H9 (cell line): ENCODE measurements at regions not wholly inside any gene's neighbourhood (a gene's known extent, or its start where the extent isn't known, plus 50 kb on each side); places are given as distances from the start of the nearest gene placed in this dataset.

ENCODE experiments used
- DNase-seq: peaks from one replicate; pipeline ENCODE4 v3.0.0-alpha.2; 2017
- H2AFZ ChIP-seq: one replicate; pipeline ENCODE4 v1.6.1; 2013; ENCODE audit warnings: mild to moderate bottlenecking, low read length, control low read depth, moderate library complexity
- H2AK5ac ChIP-seq: 2 replicates; pipeline ENCODE4 v1.6.1; 2013; ENCODE audit warnings: low read length, control low read depth, mixed read lengths; ENCODE audit not compliant: insufficient read length
- H2BK120ac ChIP-seq: one replicate; pipeline ENCODE4 v1.6.1; 2013; ENCODE audit warnings: low read depth, mild to moderate bottlenecking, low read length, control low read depth, inconsistent platforms; ENCODE audit not compliant: poor library complexity, severe bottlenecking
- H2BK12ac ChIP-seq: 2 replicates; pipeline ENCODE4 v1.6.1; 2013; ENCODE audit warnings: low read length, control low read depth, mixed read lengths, low read depth; ENCODE audit not compliant: insufficient read length
- H2BK15ac ChIP-seq: 2 replicates; pipeline ENCODE4 v1.6.1; 2013; ENCODE audit warnings: low read depth, low read length, control low read depth
- H2BK20ac ChIP-seq: one replicate; pipeline ENCODE4 v1.6.1; 2013; ENCODE audit warnings: low read depth, mild to moderate bottlenecking, low read length, control low read depth, inconsistent platforms; ENCODE audit not compliant: poor library complexity, severe bottlenecking
- H2BK5ac ChIP-seq: 2 replicates; pipeline ENCODE4 v1.6.1; 2013; ENCODE audit warnings: low read length, control low read depth, mixed read lengths; ENCODE audit not compliant: insufficient read length
- H3K14ac ChIP-seq: 2 replicates; pipeline ENCODE4 v1.6.1; 2013; ENCODE audit warnings: low read length, control low read depth; ENCODE audit not compliant: insufficient read depth
- H3K18ac ChIP-seq: 2 replicates; pipeline ENCODE4 v1.6.1; 2013; ENCODE audit warnings: low read depth, mild to moderate bottlenecking, mixed read lengths, low read length, control low read depth; ENCODE audit not compliant: insufficient read length
- H3K23ac ChIP-seq: 2 replicates; pipeline ENCODE4 v1.6.1; 2013; ENCODE audit warnings: low read length, control low read depth, mixed read lengths, low read depth; ENCODE audit not compliant: insufficient read length
- H3K23me2 ChIP-seq: 2 replicates; pipeline ENCODE4 v1.6.1; 2013; ENCODE audit warnings: low read depth, mild to moderate bottlenecking, mixed read lengths, low read length, control low read depth; ENCODE audit not compliant: insufficient read length, poor library complexity, severe bottlenecking
- H3K27ac ChIP-seq: 2 replicates; pipeline ENCODE4 v1.5.1; 2013; ENCODE audit warnings: low read length, control low read depth, mixed read lengths, low read depth; ENCODE audit not compliant: insufficient read length
- H3K27me3 ChIP-seq: 2 replicates; pipeline ENCODE4 v1.6.1; 2013; ENCODE audit warnings: low read length, control low read depth, inconsistent platforms; ENCODE audit not compliant: insufficient read depth
- H3K4ac ChIP-seq: 2 replicates; pipeline ENCODE4 v1.6.1; 2013; ENCODE audit warnings: low read depth, mild to moderate bottlenecking, control low read depth, inconsistent platforms, low read length, moderate library complexity
- H3K4me1 ChIP-seq: 2 replicates; pipeline ENCODE4 v1.6.1; 2013; ENCODE audit warnings: low read length, control low read depth, inconsistent platforms; ENCODE audit not compliant: insufficient read depth
- H3K4me2 ChIP-seq: 2 replicates; pipeline ENCODE4 v1.6.1; 2013; ENCODE audit warnings: low read length, control low read depth, mixed read lengths; ENCODE audit not compliant: insufficient read length, insufficient read depth
- H3K56ac ChIP-seq: 2 replicates; pipeline ENCODE4 v1.6.1; 2013; ENCODE audit warnings: low read depth, mild to moderate bottlenecking, mixed read lengths, low read length, control low read depth; ENCODE audit not compliant: insufficient read length
- H3K79me1 ChIP-seq: 2 replicates; pipeline ENCODE4 v1.6.1; 2013; ENCODE audit warnings: low read depth, mild to moderate bottlenecking, moderate library complexity, low read length, control low read depth, inconsistent platforms; ENCODE audit not compliant: insufficient read depth, poor library complexity, severe bottlenecking
- H3K79me2 ChIP-seq: 2 replicates; pipeline ENCODE4 v1.6.1; 2013; ENCODE audit warnings: low read length, control low read depth, inconsistent platforms; ENCODE audit not compliant: insufficient read depth
- H3K9ac ChIP-seq: 2 replicates; pipeline ENCODE4 v1.6.1; 2013; ENCODE audit warnings: low read length, control low read depth, mixed read lengths; ENCODE audit not compliant: insufficient read length; ENCODE audit errors: extremely low read depth
- H3K9me3 ChIP-seq: one replicate; pipeline ENCODE4 v1.6.1; 2013; ENCODE audit warnings: low read depth, low read length, inconsistent platforms; ENCODE audit not compliant: control insufficient read depth
- H3T11ph ChIP-seq: one replicate; pipeline ENCODE4 v1.6.1; 2013; ENCODE audit warnings: mild to moderate bottlenecking, low read length, control low read depth, inconsistent platforms
- H4K20me1 ChIP-seq: one replicate; pipeline ENCODE4 v1.6.1; 2013; ENCODE audit not compliant: control insufficient read depth, insufficient read length, insufficient read depth
- H4K5ac ChIP-seq: 2 replicates; pipeline ENCODE4 v1.6.1; 2013; ENCODE audit warnings: low read depth, mild to moderate bottlenecking, mixed read lengths, low read length, control low read depth; ENCODE audit not compliant: insufficient read length
- H4K8ac ChIP-seq: replicated peaks from 2 replicates; pipeline ENCODE4 v1.6.1; 2013; ENCODE audit warnings: low read length, control low read depth, mixed read lengths, low read depth; ENCODE audit not compliant: insufficient read length
- H4K91ac ChIP-seq: 2 replicates; pipeline ENCODE4 v1.6.1; 2013; ENCODE audit warnings: low read depth, mild to moderate bottlenecking, moderate library complexity, mixed read lengths, low read length, control low read depth; ENCODE audit not compliant: insufficient read length
- H3K27ac Mint-ChIP-seq, 3 experiments: 2 replicates in 2 of 3; 3 replicates in 1 of 3; pipeline ENCODE4 v1.8.0; 2020 to 2021; ENCODE audit warnings: mixed read lengths in 3 of 3, mild to moderate bottlenecking in 1 of 3, moderate library complexity in 1 of 3
- H3K27me3 Mint-ChIP-seq: 2 replicates; pipeline ENCODE4 v1.8.0; 2021; ENCODE audit warnings: low read depth, mild to moderate bottlenecking, moderate library complexity, mixed read lengths
- H3K36me3 Mint-ChIP-seq, 3 experiments: 2 replicates in 2 of 3; 3 replicates in 1 of 3; pipeline ENCODE4 v1.8.0; 2020 to 2021; ENCODE audit warnings: low read depth in 3 of 3, mixed read lengths in 3 of 3; ENCODE audit not compliant: insufficient read depth in 1 of 3
- H3K4me1 Mint-ChIP-seq, 2 experiments: 2 replicates each; pipeline ENCODE4 v1.8.0; 2020; ENCODE audit warnings: mixed read lengths in 2 of 2
- H3K4me3 Mint-ChIP-seq, 2 experiments: 2 replicates in 1 of 2; 3 replicates in 1 of 2; pipeline ENCODE4 v1.8.0; 2020 to 2021; ENCODE audit warnings: mild to moderate bottlenecking in 2 of 2, mixed read lengths in 2 of 2, moderate library complexity in 1 of 2
- H3K9me3 Mint-ChIP-seq, 2 experiments: 2 replicates in 1 of 2; 3 replicates in 1 of 2; pipeline ENCODE4 v1.8.0; 2020; ENCODE audit warnings: mild to moderate bottlenecking in 2 of 2, mixed read lengths in 2 of 2, moderate library complexity in 1 of 2
- CTCF ChIP-seq: fragments of 200-600 bp; sonication (generic); conservative IDR thresholded peaks from 3 replicates; pipeline ENCODE4 v1.8.0; 2021; ENCODE audit warnings: antibody characterized with exemption, mild to moderate bottlenecking
- WGBS: extraction: QIAGEN DNeasy Blood & Tissue Kit; methylation state at CpG from one replicate; pipeline ENCODE4 v1.1.7; 2013; ENCODE audit warnings: missing lambda C conversion rate, low lambda C conversion rate, mixed read lengths; ENCODE audit not compliant: insufficient read length; ENCODE audit errors: extremely low coverage; 5-methylcytosine and 5-hydroxymethylcytosine counted together

- Mint-ChIP-seq H3K4me1 (no peaks in the 10 kb centered on the region), H3K4me3 (no peak overlapping the region), H3K27me3 (peaks cover 2% of the 10 kb centered on the region; the same call in 1 of the 2 replicates), H3K9me3 (no peaks in the 10 kb centered on the region), H3K27ac (no peak overlapping the region), H3K36me3 (no peaks in the 10 kb centered on the region; a peak in 1 of 7 replicates)
- H4K8ac ChIP-seq, result no peak overlapping the region
- no peak overlapping the region for H3K56ac ChIP-seq
- no peak overlapping the region for H3K23ac ChIP-seq
- no peak overlapping the region for H3K27ac ChIP-seq
- no peak overlapping the region for H3K9ac ChIP-seq
- no peak overlapping the region for H2BK120ac ChIP-seq
- DNase-seq, result no peak
- H2BK5ac ChIP-seq, result no peak overlapping the region
- no peak for TF ChIP-seq CTCF
- WGBS, result no CpG with 5 or more reads among the region's 6 CpGs
- H3K79me1 ChIP-seq, result no peaks in the 10 kb centered on the region
- no peaks in the 10 kb centered on the region for H3K9me3 ChIP-seq
- no peak overlapping the region for H2AK5ac ChIP-seq
- no peaks in the 10 kb centered on the region for H4K20me1 ChIP-seq
- no peak overlapping the region for H3K4me2 ChIP-seq
- H3K23me2 ChIP-seq, result no peaks in the 10 kb centered on the region
- no peaks in the 10 kb centered on the region for H3K27me3 ChIP-seq
- no peak overlapping the region for H4K91ac ChIP-seq
- no peak overlapping the region for H2BK15ac ChIP-seq
- no peak overlapping the region for H4K5ac ChIP-seq
- no peaks in the 10 kb centered on the region for H3K79me2 ChIP-seq
- H3T11ph ChIP-seq, result no peak overlapping the region
- no peak overlapping the region for H2BK20ac ChIP-seq
- H3K14ac ChIP-seq, result no peak overlapping the region
- H2BK12ac ChIP-seq, result no peak overlapping the region
- H3K18ac ChIP-seq, result no peak overlapping the region
- no peaks in the 10 kb centered on the region for H3K4me1 ChIP-seq
- H3K4ac ChIP-seq, result no peak overlapping the region
- no peak overlapping the region for H2AFZ ChIP-seq
Observed at GRCh38 chr18:45554389-45554737, 60.9 kb upstream of the SLC14A2 start.
